ENCODE measurements at regions not wholly inside any gene's neighbourhood (a gene's known extent, or its start where the extent isn't known, plus 50 kb on each side); places are given as distances from the start of the nearest gene placed in this dataset.

- TF ChIP-seq POLR2A (IDR thresholded peaks at IDR 0.05), result no peak
- no peak for TF ChIP-seq CTCF (IDR thresholded peaks at IDR 0.05)
Observed at GRCh38 chr4:23298371-23298770, 591.5 kb downstream of the PPARGC1A start.
